ENCODE measurements at regions not wholly inside any gene's neighbourhood (a gene's known extent, or its start where the extent isn't known, plus 50 kb on each side); places are given as distances from the start of the nearest gene placed in this dataset.
"Not testable (repeated sequence)": the region's sequence is repeated elsewhere in the genome, so short reads cannot be mapped to it uniquely, and the experiment has no call there.

- no peak for TF ChIP-seq REST (IDR thresholded peaks at IDR 0.05; ENCODE audit: low read depth)
- TF ChIP-seq, protein P1, sequence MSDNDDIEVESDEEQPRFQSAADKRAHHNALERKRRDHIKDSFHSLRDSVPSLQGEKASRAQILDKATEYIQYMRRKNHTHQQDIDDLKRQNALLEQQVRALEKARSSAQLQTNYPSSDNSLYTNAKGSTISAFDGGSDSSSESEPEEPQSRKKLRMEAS (IDR thresholded peaks at IDR 0.05): no peak
Measured at GRCh38 chr17:20735796-20736195, 156.3 kb downstream of the CDRT15L2 start (continued).

GRCh38 chr17:20737636-20738035 is 158.1 kb downstream of the CDRT15L2 start:
- H2AFZ ChIP-seq (ENCODE audit: low read depth, low read length, poor library complexity, severe bottlenecking); H3K79me2 ChIP-seq (ENCODE audit: insufficient read depth, low read length); H4K20me1 ChIP-seq (ENCODE audit: insufficient read depth); ATAC-seq; CTCF ChIA-PET; BruUV-seq (replicated peaks); H3K4me1 ChIP-seq (ENCODE audit: control insufficient read depth in 1 of 2, insufficient read depth in 2 of 2, low read length in 2 of 2); H3K36me3 ChIP-seq (ENCODE audit: control insufficient read depth in 1 of 2, insufficient read depth in 2 of 2, low read length in 2 of 2); POLR2A ChIA-PET; H3K9ac ChIP-seq (ENCODE audit: low read length); H3K9me3 ChIP-seq (ENCODE audit: control insufficient read depth in 1 of 2, insufficient read depth in 1 of 2, low read depth in 1 of 2, low read length in 2 of 2); intact Hi-C loops (cut with micrococcal nuclease); H3K9me2 ChIP-seq (ENCODE audit: insufficient read depth); DNase-seq (ENCODE audit: low read depth, low spot score); H3K4me2 ChIP-seq (ENCODE audit: low read length); H3K27ac ChIP-seq (ENCODE audit: low read depth, low read length); RAD21 ChIA-PET (ENCODE audit: low non-redundant PET in 1 of 2, low total read pairs in 2 of 2, uncharacterized antibody in 2 of 2, unreplicated experiment in 2 of 2); H3K4me3 ChIP-seq (replicated peaks in 1 of 2; ENCODE audit: low read depth in 1 of 2, low read length in 2 of 2): not testable (repeated sequence)
- peaks cover 61% of the 10 kb centered on the region for H3K27me3 ChIP-seq (ENCODE audit: insufficient read depth, low read length)

DNA sequence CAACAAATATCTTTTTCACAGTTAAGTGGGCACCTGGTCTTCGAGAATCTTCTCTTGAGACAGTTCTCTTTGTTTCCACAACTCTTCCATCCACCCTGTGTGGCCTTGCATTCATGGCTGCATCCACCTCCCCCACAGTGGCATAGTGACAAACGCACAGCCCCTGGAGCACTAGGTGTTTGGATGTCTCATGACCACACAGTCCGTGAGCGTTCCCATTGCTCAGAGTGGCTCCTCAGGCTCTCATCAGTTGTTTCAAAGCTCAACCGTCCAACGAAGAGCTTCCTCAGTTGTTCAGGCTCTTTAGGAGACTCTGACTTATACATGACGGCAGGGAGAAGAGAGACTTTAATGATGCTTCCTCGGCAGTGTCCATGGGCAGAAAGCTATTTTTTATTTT is 191.6 kb downstream of the CDRT15L2 start:
- ATAC-seq (no peak), DNase-seq (ENCODE audit: low read depth, low spot score) (no peak)
- intact Hi-C loops (cut with micrococcal nuclease): no loop called here
- Histone ChIP-seq H3K4me3 (replicated peaks in 1 of 2; ENCODE audit: low read depth in 1 of 2, low read length in 2 of 2) (no peak overlapping the region), H2AFZ (ENCODE audit: low read depth, low read length, poor library complexity, severe bottlenecking) (no peak overlapping the region), H3K27ac (ENCODE audit: low read depth, low read length) (no peak overlapping the region), H4K20me1 (ENCODE audit: insufficient read depth) (no peaks in the 10 kb centered on the region), H3K9me3 (ENCODE audit: control insufficient read depth in 1 of 2, insufficient read depth in 1 of 2, low read depth in 1 of 2, low read length in 2 of 2) (no peaks in the 10 kb centered on the region), H3K27me3 (ENCODE audit: insufficient read depth, low read length) (no peaks in the 10 kb centered on the region), H3K9me2 (ENCODE audit: insufficient read depth) (no peaks in the 10 kb centered on the region), H3K4me1 (ENCODE audit: control insufficient read depth in 1 of 2, insufficient read depth in 2 of 2, low read length in 2 of 2) (no peaks in the 10 kb centered on the region), H3K4me2 (ENCODE audit: low read length) (no peak overlapping the region), H3K36me3 (ENCODE audit: control insufficient read depth in 1 of 2, insufficient read depth in 2 of 2, low read length in 2 of 2) (no peaks in the 10 kb centered on the region), H3K79me2 (ENCODE audit: insufficient read depth, low read length) (no peaks in the 10 kb centered on the region), H3K9ac (ENCODE audit: low read length) (no peak overlapping the region)
- no TSS peak for BruUV-seq (replicated peaks)
- RAD21 ChIA-PET (ENCODE audit: low non-redundant PET in 1 of 2, low total read pairs in 2 of 2, uncharacterized antibody in 2 of 2, unreplicated experiment in 2 of 2): no interaction called here
- POLR2A ChIA-PET: no interaction called here
- CTCF ChIA-PET: no interaction called here
- TF ChIP-seq ZFX (IDR thresholded peaks at IDR 0.05) (no peak), REST (IDR thresholded peaks at IDR 0.05; ENCODE audit: low read depth) (no peak), ATF3 (IDR thresholded peaks at IDR 0.05) (no peak), CEBPB (IDR thresholded peaks at IDR 0.05; ENCODE audit: low read depth) (no peak)
- TF ChIP-seq, protein P2, sequence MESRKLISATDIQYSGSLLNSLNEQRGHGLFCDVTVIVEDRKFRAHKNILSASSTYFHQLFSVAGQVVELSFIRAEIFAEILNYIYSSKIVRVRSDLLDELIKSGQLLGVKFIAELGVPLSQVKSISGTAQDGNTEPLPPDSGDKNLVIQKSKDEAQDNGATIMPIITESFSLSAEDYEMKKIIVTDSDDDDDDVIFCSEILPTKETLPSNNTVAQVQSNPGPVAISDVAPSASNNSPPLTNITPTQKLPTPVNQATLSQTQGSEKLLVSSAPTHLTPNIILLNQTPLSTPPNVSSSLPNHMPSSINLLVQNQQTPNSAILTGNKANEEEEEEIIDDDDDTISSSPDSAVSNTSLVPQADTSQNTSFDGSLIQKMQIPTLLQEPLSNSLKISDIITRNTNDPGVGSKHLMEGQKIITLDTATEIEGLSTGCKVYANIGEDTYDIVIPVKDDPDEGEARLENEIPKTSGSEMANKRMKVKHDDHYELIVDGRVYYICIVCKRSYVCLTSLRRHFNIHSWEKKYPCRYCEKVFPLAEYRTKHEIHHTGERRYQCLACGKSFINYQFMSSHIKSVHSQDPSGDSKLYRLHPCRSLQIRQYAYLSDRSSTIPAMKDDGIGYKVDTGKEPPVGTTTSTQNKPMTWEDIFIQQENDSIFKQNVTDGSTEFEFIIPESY (IDR thresholded peaks at IDR 0.05; ENCODE audit: extremely low read depth, insufficient replicate concordance, low read length): no peak

All from HCT116 (cell line).